SJCRH30 (cell line): ENCODE measurements at regions not wholly inside any gene's neighbourhood (a gene's known extent, or its start where the extent isn't known, plus 50 kb on each side); places are given as distances from the start of the nearest gene placed in this dataset.

Source experiments
- DNase-seq, 2 experiments: peaks; one replicate each; pipeline ENCODE4 v3.0.0-alpha.2; 2015 to 2020
- H3K27ac ChIP-seq: fragments of 250-450 bp; sonication (Bioruptor Pico); 2 replicates; pipeline ENCODE4 v1.5.1; 2020; ENCODE audit warnings: mild to moderate bottlenecking, moderate library complexity
- H3K27me3 ChIP-seq: fragments of 250-450 bp; sonication (Bioruptor Pico); 2 replicates; pipeline ENCODE4 v1.5.1; 2020; ENCODE audit warnings: mild to moderate bottlenecking, moderate library complexity
- H3K36me3 ChIP-seq: fragments of 250-450 bp; sonication (Bioruptor Pico); 2 replicates; pipeline ENCODE4 v1.5.1; 2020; ENCODE audit warnings: mild to moderate bottlenecking, moderate library complexity
- H3K4me1 ChIP-seq: fragments of 250-450 bp; sonication (Bioruptor Pico); 2 replicates; pipeline ENCODE4 v1.5.1; 2020; ENCODE audit warnings: mild to moderate bottlenecking, moderate library complexity
- H3K4me3 ChIP-seq: fragments of 250-450 bp; sonication (Bioruptor Pico); 2 replicates; pipeline ENCODE4 v1.5.1; 2020; ENCODE audit warnings: mild to moderate bottlenecking, moderate library complexity
- H3K9me3 ChIP-seq: fragments of 250-450 bp; sonication (Bioruptor Pico); replicated peaks from 2 replicates; pipeline ENCODE4 v1.5.1; 2020; ENCODE audit warnings: mild to moderate bottlenecking, moderate library complexity

DNA sequence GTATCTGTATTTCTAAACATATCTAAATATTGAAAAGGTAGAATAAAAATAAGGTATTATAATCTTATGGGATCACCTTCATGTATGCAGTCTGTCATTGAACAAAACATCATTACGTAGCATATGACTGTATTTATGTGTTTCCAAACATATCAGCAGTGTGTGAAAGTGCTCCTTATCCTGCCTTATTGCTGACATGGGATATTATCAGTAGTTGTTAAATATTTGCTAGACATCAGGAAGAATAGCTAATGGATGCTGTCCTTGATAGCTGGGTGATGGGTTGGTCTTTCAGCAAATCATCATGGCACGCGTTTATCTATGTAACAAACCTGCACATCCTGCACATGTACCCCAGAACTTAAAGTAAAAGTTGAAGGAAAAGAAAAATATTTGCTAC is 59.1 kb upstream of the FAM20A start:
- H3K4me3 ChIP-seq: no peak overlapping the region
- H3K27me3 ChIP-seq: no peaks in the 10 kb centered on the region
- H3K36me3 ChIP-seq: no peaks in the 10 kb centered on the region
- H3K27ac ChIP-seq: no peak overlapping the region
- H3K4me1 ChIP-seq: peaks cover 34% of the 10 kb centered on the region
- no peak for DNase-seq
- H3K9me3 ChIP-seq: no peaks in the 10 kb centered on the region

GRCh38 chr17:68658999-68659780 is 58.0 kb upstream of the FAM20A start:
- no peaks in the 10 kb centered on the region for H3K36me3 ChIP-seq
- H3K4me1 ChIP-seq: peaks cover 24% of the 10 kb centered on the region
- no peaks in the 10 kb centered on the region for H3K9me3 ChIP-seq
- no peaks in the 10 kb centered on the region for H3K27me3 ChIP-seq
- no peak overlapping the region for H3K27ac ChIP-seq
- no peak overlapping the region for H3K4me3 ChIP-seq
- DNase-seq: peak in 1 of 2 experiments; percentile 17

GRCh38 chr17:68657576-68657975 is 56.4 kb upstream of the FAM20A start:
- Histone ChIP-seq H3K4me1 (peaks cover 24% of the 10 kb centered on the region), H3K27me3 (no peaks in the 10 kb centered on the region), H3K27ac (peak overlapping the region; percentile 72), H3K36me3 (no peaks in the 10 kb centered on the region), H3K4me3 (peak overlapping the region; percentile 27), H3K9me3 (no peaks in the 10 kb centered on the region)
- DNase-seq: peak in 1 of 2 experiments; percentile 45

GRCh38 chr17:68657166-68657565 is 56.0 kb upstream of the FAM20A start:
- DNase-seq: peak; percentile 38 to 72
- Histone ChIP-seq H3K36me3 (no peaks in the 10 kb centered on the region), H3K27ac (peak overlapping the region; percentile 72)

GRCh38 chr17:68656666-68657065 is 55.5 kb upstream of the FAM20A start:
- H3K36me3 ChIP-seq: no peaks in the 10 kb centered on the region
- peak overlapping the region; percentile 72 for H3K27ac ChIP-seq
- H3K27me3 ChIP-seq: no peaks in the 10 kb centered on the region
- DNase-seq: peak; percentile 61 to 65
- H3K4me1 ChIP-seq: peaks cover 24% of the 10 kb centered on the region
- H3K4me3 ChIP-seq: peak overlapping the region; percentile 27
- no peaks in the 10 kb centered on the region; the same call in 1 of the 2 replicates for H3K9me3 ChIP-seq

More at GRCh38 chr17:68657166-68657565, 56.0 kb upstream of the FAM20A start:
- no peaks in the 10 kb centered on the region for H3K27me3 ChIP-seq
- peaks cover 24% of the 10 kb centered on the region for H3K4me1 ChIP-seq
- peak overlapping the region; percentile 27 for H3K4me3 ChIP-seq
- no peaks in the 10 kb centered on the region; the same call in 1 of the 2 replicates for H3K9me3 ChIP-seq
